H9 (cell line): ENCODE measurements at regions not wholly inside any gene's neighbourhood (a gene's known extent, or its start where the extent isn't known, plus 50 kb on each side); places are given as distances from the start of the nearest gene placed in this dataset.

ENCODE experiments used
- DNase-seq: peaks from one replicate; pipeline ENCODE4 v3.0.0-alpha.2; 2017
- H2AFZ ChIP-seq: one replicate; pipeline ENCODE4 v1.6.1; 2013; ENCODE audit warnings: mild to moderate bottlenecking, low read length, control low read depth, moderate library complexity
- H2AK5ac ChIP-seq: 2 replicates; pipeline ENCODE4 v1.6.1; 2013; ENCODE audit warnings: low read length, control low read depth, mixed read lengths; ENCODE audit not compliant: insufficient read length
- H2BK120ac ChIP-seq: one replicate; pipeline ENCODE4 v1.6.1; 2013; ENCODE audit warnings: low read depth, mild to moderate bottlenecking, low read length, control low read depth, inconsistent platforms; ENCODE audit not compliant: poor library complexity, severe bottlenecking
- H2BK12ac ChIP-seq: 2 replicates; pipeline ENCODE4 v1.6.1; 2013; ENCODE audit warnings: low read length, control low read depth, mixed read lengths, low read depth; ENCODE audit not compliant: insufficient read length
- H2BK15ac ChIP-seq: 2 replicates; pipeline ENCODE4 v1.6.1; 2013; ENCODE audit warnings: low read depth, low read length, control low read depth
- H2BK20ac ChIP-seq: one replicate; pipeline ENCODE4 v1.6.1; 2013; ENCODE audit warnings: low read depth, mild to moderate bottlenecking, low read length, control low read depth, inconsistent platforms; ENCODE audit not compliant: poor library complexity, severe bottlenecking
- H2BK5ac ChIP-seq: 2 replicates; pipeline ENCODE4 v1.6.1; 2013; ENCODE audit warnings: low read length, control low read depth, mixed read lengths; ENCODE audit not compliant: insufficient read length
- H3K14ac ChIP-seq: 2 replicates; pipeline ENCODE4 v1.6.1; 2013; ENCODE audit warnings: low read length, control low read depth; ENCODE audit not compliant: insufficient read depth
- H3K18ac ChIP-seq: 2 replicates; pipeline ENCODE4 v1.6.1; 2013; ENCODE audit warnings: low read depth, mild to moderate bottlenecking, mixed read lengths, low read length, control low read depth; ENCODE audit not compliant: insufficient read length
- H3K23ac ChIP-seq: 2 replicates; pipeline ENCODE4 v1.6.1; 2013; ENCODE audit warnings: low read length, control low read depth, mixed read lengths, low read depth; ENCODE audit not compliant: insufficient read length
- H3K23me2 ChIP-seq: 2 replicates; pipeline ENCODE4 v1.6.1; 2013; ENCODE audit warnings: low read depth, mild to moderate bottlenecking, mixed read lengths, low read length, control low read depth; ENCODE audit not compliant: insufficient read length, poor library complexity, severe bottlenecking
- H3K27ac ChIP-seq: 2 replicates; pipeline ENCODE4 v1.5.1; 2013; ENCODE audit warnings: low read length, control low read depth, mixed read lengths, low read depth; ENCODE audit not compliant: insufficient read length
- H3K27me3 ChIP-seq: 2 replicates; pipeline ENCODE4 v1.6.1; 2013; ENCODE audit warnings: low read length, control low read depth, inconsistent platforms; ENCODE audit not compliant: insufficient read depth
- H3K4ac ChIP-seq: 2 replicates; pipeline ENCODE4 v1.6.1; 2013; ENCODE audit warnings: low read depth, mild to moderate bottlenecking, control low read depth, inconsistent platforms, low read length, moderate library complexity
- H3K4me1 ChIP-seq: 2 replicates; pipeline ENCODE4 v1.6.1; 2013; ENCODE audit warnings: low read length, control low read depth, inconsistent platforms; ENCODE audit not compliant: insufficient read depth
- H3K4me2 ChIP-seq: 2 replicates; pipeline ENCODE4 v1.6.1; 2013; ENCODE audit warnings: low read length, control low read depth, mixed read lengths; ENCODE audit not compliant: insufficient read length, insufficient read depth
- H3K56ac ChIP-seq: 2 replicates; pipeline ENCODE4 v1.6.1; 2013; ENCODE audit warnings: low read depth, mild to moderate bottlenecking, mixed read lengths, low read length, control low read depth; ENCODE audit not compliant: insufficient read length
- H3K79me1 ChIP-seq: 2 replicates; pipeline ENCODE4 v1.6.1; 2013; ENCODE audit warnings: low read depth, mild to moderate bottlenecking, moderate library complexity, low read length, control low read depth, inconsistent platforms; ENCODE audit not compliant: insufficient read depth, poor library complexity, severe bottlenecking
- H3K79me2 ChIP-seq: 2 replicates; pipeline ENCODE4 v1.6.1; 2013; ENCODE audit warnings: low read length, control low read depth, inconsistent platforms; ENCODE audit not compliant: insufficient read depth
- H3K9ac ChIP-seq: 2 replicates; pipeline ENCODE4 v1.6.1; 2013; ENCODE audit warnings: low read length, control low read depth, mixed read lengths; ENCODE audit not compliant: insufficient read length; ENCODE audit errors: extremely low read depth
- H3K9me3 ChIP-seq: one replicate; pipeline ENCODE4 v1.6.1; 2013; ENCODE audit warnings: low read depth, low read length, inconsistent platforms; ENCODE audit not compliant: control insufficient read depth
- H3T11ph ChIP-seq: one replicate; pipeline ENCODE4 v1.6.1; 2013; ENCODE audit warnings: mild to moderate bottlenecking, low read length, control low read depth, inconsistent platforms
- H4K20me1 ChIP-seq: one replicate; pipeline ENCODE4 v1.6.1; 2013; ENCODE audit not compliant: control insufficient read depth, insufficient read length, insufficient read depth
- H4K5ac ChIP-seq: 2 replicates; pipeline ENCODE4 v1.6.1; 2013; ENCODE audit warnings: low read depth, mild to moderate bottlenecking, mixed read lengths, low read length, control low read depth; ENCODE audit not compliant: insufficient read length
- H4K8ac ChIP-seq: replicated peaks from 2 replicates; pipeline ENCODE4 v1.6.1; 2013; ENCODE audit warnings: low read length, control low read depth, mixed read lengths, low read depth; ENCODE audit not compliant: insufficient read length
- H4K91ac ChIP-seq: 2 replicates; pipeline ENCODE4 v1.6.1; 2013; ENCODE audit warnings: low read depth, mild to moderate bottlenecking, moderate library complexity, mixed read lengths, low read length, control low read depth; ENCODE audit not compliant: insufficient read length
- H3K27ac Mint-ChIP-seq, 3 experiments: 2 replicates in 2 of 3; 3 replicates in 1 of 3; pipeline ENCODE4 v1.8.0; 2020 to 2021; ENCODE audit warnings: mixed read lengths in 3 of 3, mild to moderate bottlenecking in 1 of 3, moderate library complexity in 1 of 3
- H3K27me3 Mint-ChIP-seq: 2 replicates; pipeline ENCODE4 v1.8.0; 2021; ENCODE audit warnings: low read depth, mild to moderate bottlenecking, moderate library complexity, mixed read lengths
- H3K36me3 Mint-ChIP-seq, 3 experiments: 2 replicates in 2 of 3; 3 replicates in 1 of 3; pipeline ENCODE4 v1.8.0; 2020 to 2021; ENCODE audit warnings: low read depth in 3 of 3, mixed read lengths in 3 of 3; ENCODE audit not compliant: insufficient read depth in 1 of 3
- H3K4me1 Mint-ChIP-seq, 2 experiments: 2 replicates each; pipeline ENCODE4 v1.8.0; 2020; ENCODE audit warnings: mixed read lengths in 2 of 2
- H3K4me3 Mint-ChIP-seq, 2 experiments: 2 replicates in 1 of 2; 3 replicates in 1 of 2; pipeline ENCODE4 v1.8.0; 2020 to 2021; ENCODE audit warnings: mild to moderate bottlenecking in 2 of 2, mixed read lengths in 2 of 2, moderate library complexity in 1 of 2
- H3K9me3 Mint-ChIP-seq, 2 experiments: 2 replicates in 1 of 2; 3 replicates in 1 of 2; pipeline ENCODE4 v1.8.0; 2020; ENCODE audit warnings: mild to moderate bottlenecking in 2 of 2, mixed read lengths in 2 of 2, moderate library complexity in 1 of 2
- WGBS: extraction: QIAGEN DNeasy Blood & Tissue Kit; methylation state at CpG from one replicate; pipeline ENCODE4 v1.1.7; 2013; ENCODE audit warnings: missing lambda C conversion rate, low lambda C conversion rate, mixed read lengths; ENCODE audit not compliant: insufficient read length; ENCODE audit errors: extremely low coverage; 5-methylcytosine and 5-hydroxymethylcytosine counted together
- TF ChIP-seq, protein P1 (sequence below): fragments of 200-600 bp; sonication (generic); conservative IDR thresholded peaks from 3 replicates; pipeline ENCODE4 v1.8.0; 2021; ENCODE audit warnings: antibody characterized with exemption, mild to moderate bottlenecking

DNA sequence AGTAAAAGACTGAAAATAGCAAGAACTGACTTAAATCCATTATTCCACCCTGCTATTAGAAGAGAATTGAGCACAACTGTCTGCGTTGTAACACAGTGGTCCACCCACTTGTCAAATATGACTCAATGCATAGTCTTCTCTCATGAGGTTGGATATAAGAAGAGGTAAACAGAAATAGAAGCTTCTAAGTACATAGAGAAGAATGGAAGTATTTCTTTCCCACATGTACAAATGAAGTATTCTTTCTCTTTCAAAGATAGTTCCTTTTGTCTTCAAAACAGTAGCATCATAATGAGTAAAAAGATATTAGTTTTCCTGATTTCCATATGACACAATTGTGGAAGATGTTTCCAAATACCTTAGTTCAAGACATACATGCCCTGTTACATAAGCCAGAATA, 348.6 kb upstream of the CCDC54 start:
- no peak overlapping the region for H2AFZ ChIP-seq
- TF ChIP-seq, protein P1, sequence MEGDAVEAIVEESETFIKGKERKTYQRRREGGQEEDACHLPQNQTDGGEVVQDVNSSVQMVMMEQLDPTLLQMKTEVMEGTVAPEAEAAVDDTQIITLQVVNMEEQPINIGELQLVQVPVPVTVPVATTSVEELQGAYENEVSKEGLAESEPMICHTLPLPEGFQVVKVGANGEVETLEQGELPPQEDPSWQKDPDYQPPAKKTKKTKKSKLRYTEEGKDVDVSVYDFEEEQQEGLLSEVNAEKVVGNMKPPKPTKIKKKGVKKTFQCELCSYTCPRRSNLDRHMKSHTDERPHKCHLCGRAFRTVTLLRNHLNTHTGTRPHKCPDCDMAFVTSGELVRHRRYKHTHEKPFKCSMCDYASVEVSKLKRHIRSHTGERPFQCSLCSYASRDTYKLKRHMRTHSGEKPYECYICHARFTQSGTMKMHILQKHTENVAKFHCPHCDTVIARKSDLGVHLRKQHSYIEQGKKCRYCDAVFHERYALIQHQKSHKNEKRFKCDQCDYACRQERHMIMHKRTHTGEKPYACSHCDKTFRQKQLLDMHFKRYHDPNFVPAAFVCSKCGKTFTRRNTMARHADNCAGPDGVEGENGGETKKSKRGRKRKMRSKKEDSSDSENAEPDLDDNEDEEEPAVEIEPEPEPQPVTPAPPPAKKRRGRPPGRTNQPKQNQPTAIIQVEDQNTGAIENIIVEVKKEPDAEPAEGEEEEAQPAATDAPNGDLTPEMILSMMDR = no peak
- H3K4me1 ChIP-seq = no peaks in the 10 kb centered on the region
- H3K14ac ChIP-seq = no peak overlapping the region
- no peak overlapping the region for H3K56ac ChIP-seq
- Mint-ChIP-seq H3K27me3 (no peaks in the 10 kb centered on the region), H3K9me3 (peaks cover 5 to 8% of the 10 kb centered on the region in 2 experiments; a peak in 3 of 5 replicates), H3K27ac (no peak overlapping the region), H3K4me1 (peaks cover 10 to 16% of the 10 kb centered on the region in 2 experiments), H3K36me3 (peaks cover 0 to 15% (median 5%) of the 10 kb centered on the region in 3 experiments; a peak in 4 of 7 replicates), H3K4me3 (no peak overlapping the region)
- H4K20me1 ChIP-seq = no peaks in the 10 kb centered on the region
- no peak overlapping the region for H3K9ac ChIP-seq
- no peaks in the 10 kb centered on the region for H3K23me2 ChIP-seq
- H3K23ac ChIP-seq = no peak overlapping the region
- H3K79me2 ChIP-seq = no peaks in the 10 kb centered on the region
- no peak overlapping the region for H3K18ac ChIP-seq
- H2BK12ac ChIP-seq = no peak overlapping the region
- H2BK5ac ChIP-seq = no peak overlapping the region
- H3K27me3 ChIP-seq = no peaks in the 10 kb centered on the region
- H2BK15ac ChIP-seq = no peak overlapping the region
- H2AK5ac ChIP-seq = no peak overlapping the region
- DNase-seq = no peak
- no peaks in the 10 kb centered on the region for H3K9me3 ChIP-seq
- no peak overlapping the region for H3T11ph ChIP-seq
- H3K79me1 ChIP-seq = no peaks in the 10 kb centered on the region
- H3K4me2 ChIP-seq = no peak overlapping the region
- H4K8ac ChIP-seq = no peak overlapping the region
- no CpG with 5 or more reads among the region's 1 CpG for WGBS
- no peak overlapping the region for H4K5ac ChIP-seq
- H2BK20ac ChIP-seq = no peak overlapping the region
- no peak overlapping the region for H4K91ac ChIP-seq
- no peak overlapping the region for H3K27ac ChIP-seq
- H3K4ac ChIP-seq = no peak overlapping the region
- no peak overlapping the region for H2BK120ac ChIP-seq
